Ovary (tissue), 3 donors: ENCODE measurements at regions not wholly inside any gene's neighbourhood (a gene's known extent, or its start where the extent isn't known, plus 50 kb on each side); places are given as distances from the start of the nearest gene placed in this dataset.

Experiments used
- POLR2A ChIP-seq: fragments of 450-650 bp; IDR thresholded peaks from one replicate; pipeline ENCODE4 v1.6.1; 2017; ENCODE audit warnings: antibody characterized with exemption, mild to moderate bottlenecking, moderate library complexity
- TF ChIP-seq, protein P1 (sequence below), 3 donors: fragments of 450-650 bp in 2 of 3; fragments of 200-600 bp in 1 of 3; IDR thresholded peaks; one replicate each; pipeline versions ENCODE4 v1.5.1 to v1.8.0; 2016 to 2022; ENCODE audit warnings: antibody characterized with exemption in 3 of 3, mild to moderate bottlenecking in 1 of 3
- donor health status: DM: no; HTN: no; CAD: no.

- TF ChIP-seq POLR2A: no peak
- TF ChIP-seq, protein P1, sequence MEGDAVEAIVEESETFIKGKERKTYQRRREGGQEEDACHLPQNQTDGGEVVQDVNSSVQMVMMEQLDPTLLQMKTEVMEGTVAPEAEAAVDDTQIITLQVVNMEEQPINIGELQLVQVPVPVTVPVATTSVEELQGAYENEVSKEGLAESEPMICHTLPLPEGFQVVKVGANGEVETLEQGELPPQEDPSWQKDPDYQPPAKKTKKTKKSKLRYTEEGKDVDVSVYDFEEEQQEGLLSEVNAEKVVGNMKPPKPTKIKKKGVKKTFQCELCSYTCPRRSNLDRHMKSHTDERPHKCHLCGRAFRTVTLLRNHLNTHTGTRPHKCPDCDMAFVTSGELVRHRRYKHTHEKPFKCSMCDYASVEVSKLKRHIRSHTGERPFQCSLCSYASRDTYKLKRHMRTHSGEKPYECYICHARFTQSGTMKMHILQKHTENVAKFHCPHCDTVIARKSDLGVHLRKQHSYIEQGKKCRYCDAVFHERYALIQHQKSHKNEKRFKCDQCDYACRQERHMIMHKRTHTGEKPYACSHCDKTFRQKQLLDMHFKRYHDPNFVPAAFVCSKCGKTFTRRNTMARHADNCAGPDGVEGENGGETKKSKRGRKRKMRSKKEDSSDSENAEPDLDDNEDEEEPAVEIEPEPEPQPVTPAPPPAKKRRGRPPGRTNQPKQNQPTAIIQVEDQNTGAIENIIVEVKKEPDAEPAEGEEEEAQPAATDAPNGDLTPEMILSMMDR (IDR thresholded peaks at IDR 0.05): no peak
Measured at GRCh38 chr6:139536751-139537617, 162.5 kb upstream of the CITED2 start.
